ENCODE measurements at regions not wholly inside any gene's neighbourhood (a gene's known extent, or its start where the extent isn't known, plus 50 kb on each side); places are given as distances from the start of the nearest gene placed in this dataset.

DNA sequence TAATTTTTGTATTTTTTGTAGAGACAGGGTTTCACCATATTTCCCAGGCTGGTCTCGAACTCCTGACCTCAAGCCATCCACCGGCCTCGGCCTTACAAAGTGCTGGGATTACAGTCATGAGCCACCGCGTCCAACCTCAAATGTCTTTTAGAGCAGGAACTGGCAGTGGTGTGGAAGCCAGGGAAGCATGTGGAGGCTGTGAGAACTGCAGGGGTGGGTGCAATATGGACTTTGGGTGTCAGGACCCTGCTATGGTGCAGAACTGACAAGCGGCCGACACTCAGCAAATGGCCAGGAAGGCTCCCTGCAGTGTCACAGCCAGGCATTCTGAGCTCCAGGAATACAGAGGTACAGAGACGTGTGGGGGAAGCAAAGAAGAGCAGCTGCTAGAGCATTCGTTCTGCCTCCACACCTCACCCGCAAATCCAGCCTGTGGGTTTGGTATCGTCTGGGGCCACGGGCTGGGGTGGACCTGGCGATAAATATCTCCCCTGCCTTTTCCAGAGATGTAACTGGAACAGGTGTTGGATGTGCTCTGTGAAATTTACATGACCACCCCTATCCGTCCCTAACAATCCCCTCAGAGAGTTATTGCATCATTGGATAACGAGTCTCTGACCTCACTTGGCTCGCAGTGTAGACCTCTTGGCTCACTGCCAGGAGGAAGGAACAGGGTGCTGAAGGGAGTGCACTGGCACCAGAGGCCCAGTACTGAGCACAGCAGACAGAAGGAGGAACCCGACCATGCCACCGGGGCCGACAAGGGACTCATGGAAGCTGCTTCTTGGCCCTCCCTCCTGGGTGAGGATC lies 624.7 kb upstream of the B3GAT1 start:
- Histone ChIP-seq H3K4me3 (ENCODE audit: insufficient read depth, low read length) (no peak overlapping the region), H3K36me3 (ENCODE audit: insufficient read depth, low read length) (no peaks in the 10 kb centered on the region), H3K9me3 (ENCODE audit: low read depth, low read length) (no peaks in the 10 kb centered on the region), H3K4me1 (ENCODE audit: insufficient read depth, low read length) (no peaks in the 10 kb centered on the region), H3K79me2 (ENCODE audit: insufficient read depth, low read length) (no peaks in the 10 kb centered on the region), H2AFZ (ENCODE audit: low read length) (no peak overlapping the region), H4K20me1 (ENCODE audit: insufficient read depth, low read length) (no peaks in the 10 kb centered on the region), H3K27ac (ENCODE audit: low read depth, low read length) (no peak overlapping the region), H3K4me2 (ENCODE audit: insufficient read depth, low read length) (no peak overlapping the region), H3K27me3 (ENCODE audit: insufficient read depth, low read length) (no peaks in the 10 kb centered on the region)
- no peak for DNase-seq (ENCODE audit: insufficient read length, low spot score, missing footprints)
- TF ChIP-seq, protein P1, sequence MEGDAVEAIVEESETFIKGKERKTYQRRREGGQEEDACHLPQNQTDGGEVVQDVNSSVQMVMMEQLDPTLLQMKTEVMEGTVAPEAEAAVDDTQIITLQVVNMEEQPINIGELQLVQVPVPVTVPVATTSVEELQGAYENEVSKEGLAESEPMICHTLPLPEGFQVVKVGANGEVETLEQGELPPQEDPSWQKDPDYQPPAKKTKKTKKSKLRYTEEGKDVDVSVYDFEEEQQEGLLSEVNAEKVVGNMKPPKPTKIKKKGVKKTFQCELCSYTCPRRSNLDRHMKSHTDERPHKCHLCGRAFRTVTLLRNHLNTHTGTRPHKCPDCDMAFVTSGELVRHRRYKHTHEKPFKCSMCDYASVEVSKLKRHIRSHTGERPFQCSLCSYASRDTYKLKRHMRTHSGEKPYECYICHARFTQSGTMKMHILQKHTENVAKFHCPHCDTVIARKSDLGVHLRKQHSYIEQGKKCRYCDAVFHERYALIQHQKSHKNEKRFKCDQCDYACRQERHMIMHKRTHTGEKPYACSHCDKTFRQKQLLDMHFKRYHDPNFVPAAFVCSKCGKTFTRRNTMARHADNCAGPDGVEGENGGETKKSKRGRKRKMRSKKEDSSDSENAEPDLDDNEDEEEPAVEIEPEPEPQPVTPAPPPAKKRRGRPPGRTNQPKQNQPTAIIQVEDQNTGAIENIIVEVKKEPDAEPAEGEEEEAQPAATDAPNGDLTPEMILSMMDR (IDR thresholded peaks at IDR 0.05; ENCODE audit: extremely low read depth, low read depth, low read length), result no peak

DNA sequence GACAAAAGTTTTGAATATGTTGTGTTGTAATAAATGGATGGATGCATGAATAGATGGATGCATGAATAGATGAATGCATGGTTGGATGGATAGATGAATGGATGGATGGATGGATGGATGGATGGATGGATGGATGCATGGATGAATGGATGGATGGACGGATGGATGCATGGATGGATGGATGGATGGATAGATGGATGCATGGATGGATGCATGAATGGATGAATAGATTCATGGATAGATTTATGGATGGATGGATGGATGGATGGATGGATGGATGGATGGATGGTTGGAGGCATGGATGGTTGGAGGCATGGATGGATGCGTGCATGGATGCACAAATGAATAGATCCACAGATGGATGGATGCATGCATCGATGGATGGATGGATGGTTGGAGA lies 623.2 kb upstream of the B3GAT1 start:
- no peaks in the 10 kb centered on the region for H3K4me1 ChIP-seq (ENCODE audit: insufficient read depth, low read length)
- no peaks in the 10 kb centered on the region for H3K79me2 ChIP-seq (ENCODE audit: insufficient read depth, low read length)
- TF ChIP-seq, protein P1 (IDR thresholded peaks at IDR 0.05; ENCODE audit: extremely low read depth, low read depth, low read length), result no peak

DNA sequence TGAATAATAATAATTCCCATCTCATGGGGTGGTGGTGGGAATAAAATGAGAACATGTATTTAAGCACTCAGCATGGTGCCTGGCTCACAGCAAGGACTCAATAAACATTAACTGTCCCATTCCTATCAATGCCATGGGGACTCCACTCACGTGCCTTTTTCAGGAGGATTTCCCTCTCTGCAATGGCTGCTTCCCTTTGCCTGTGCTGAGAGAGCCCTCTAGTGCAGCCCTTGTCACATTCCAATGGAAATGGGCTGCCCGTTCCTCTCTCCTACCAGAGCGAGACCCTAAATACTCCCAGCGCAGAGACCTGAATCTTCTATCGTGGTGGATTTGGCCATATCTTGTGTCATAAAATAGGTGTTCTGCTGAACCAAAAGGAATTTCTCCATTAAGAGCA lies 621.5 kb upstream of the B3GAT1 start:
- H3K27me3 ChIP-seq (ENCODE audit: insufficient read depth, low read length), result no peaks in the 10 kb centered on the region
- H3K4me2 ChIP-seq (ENCODE audit: insufficient read depth, low read length), result no peak overlapping the region
- H3K36me3 ChIP-seq (ENCODE audit: insufficient read depth, low read length), result no peaks in the 10 kb centered on the region
- H3K4me1 ChIP-seq (ENCODE audit: insufficient read depth, low read length), result no peaks in the 10 kb centered on the region
- TF ChIP-seq, protein P1 (IDR thresholded peaks at IDR 0.05; ENCODE audit: extremely low read depth, low read depth, low read length), result peak; percentile 26
- H3K9me3 ChIP-seq (ENCODE audit: low read depth, low read length), result no peaks in the 10 kb centered on the region
- H3K27ac ChIP-seq (ENCODE audit: low read depth, low read length), result no peak overlapping the region
- H4K20me1 ChIP-seq (ENCODE audit: insufficient read depth, low read length), result no peaks in the 10 kb centered on the region
- H2AFZ ChIP-seq (ENCODE audit: low read length), result no peak overlapping the region
- H3K4me3 ChIP-seq (ENCODE audit: insufficient read depth, low read length), result no peak overlapping the region
- no peaks in the 10 kb centered on the region for H3K79me2 ChIP-seq (ENCODE audit: insufficient read depth, low read length)
- DNase-seq (ENCODE audit: insufficient read length, low spot score, missing footprints), result peak; percentile 82

More for the DNA sequence above, 623.2 kb upstream of the B3GAT1 start:
- DNase-seq (ENCODE audit: insufficient read length, low spot score, missing footprints), result no peak
- Histone ChIP-seq H3K9me3 (ENCODE audit: low read depth, low read length) (no peaks in the 10 kb centered on the region), H4K20me1 (ENCODE audit: insufficient read depth, low read length) (no peaks in the 10 kb centered on the region), H2AFZ (ENCODE audit: low read length) (no peak overlapping the region), H3K4me2 (ENCODE audit: insufficient read depth, low read length) (no peak overlapping the region), H3K36me3 (ENCODE audit: insufficient read depth, low read length) (no peaks in the 10 kb centered on the region), H3K4me3 (ENCODE audit: insufficient read depth, low read length) (no peak overlapping the region), H3K27ac (ENCODE audit: low read depth, low read length) (no peak overlapping the region), H3K27me3 (ENCODE audit: insufficient read depth, low read length) (no peaks in the 10 kb centered on the region)

DNA sequence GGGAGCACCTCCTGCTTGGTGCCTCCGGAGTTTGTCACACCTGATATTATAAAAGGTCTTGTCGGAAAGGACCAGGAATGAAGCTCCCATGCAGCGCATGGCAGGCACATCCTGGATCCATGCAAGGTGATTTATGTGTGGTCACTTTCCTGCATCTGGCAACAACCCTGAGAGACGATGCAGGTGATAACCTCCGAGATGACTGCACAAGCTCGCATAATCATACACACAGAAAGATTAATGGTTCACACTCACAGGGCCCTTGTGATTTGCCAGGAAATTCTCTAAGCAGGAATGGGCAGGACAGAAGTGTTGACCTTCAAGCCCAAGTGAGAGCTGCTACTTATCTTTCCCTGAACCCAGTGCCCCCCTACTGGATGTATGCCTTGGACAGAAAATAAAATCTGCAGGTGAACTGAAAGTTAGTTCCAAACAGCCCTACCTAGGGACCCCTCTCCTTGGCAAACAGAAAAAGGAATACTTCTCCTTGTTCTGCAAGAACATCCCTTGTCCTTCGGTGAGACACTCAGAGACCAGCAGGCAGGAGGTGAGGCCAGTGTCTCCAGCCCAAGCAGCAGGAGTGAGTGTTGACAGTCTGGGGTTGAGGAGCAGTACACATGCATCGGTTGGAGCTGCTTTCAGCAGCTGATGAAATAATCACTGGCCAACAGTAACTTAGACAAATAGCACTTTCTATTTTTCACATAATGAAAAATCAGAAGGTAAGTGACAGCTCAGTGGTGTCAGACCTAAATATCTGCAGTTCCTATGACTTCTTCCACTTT lies 619.4 kb upstream of the B3GAT1 start:
- H3K27ac ChIP-seq (ENCODE audit: low read depth, low read length), result no peak overlapping the region
- H4K20me1 ChIP-seq (ENCODE audit: insufficient read depth, low read length), result no peaks in the 10 kb centered on the region
- no peaks in the 10 kb centered on the region for H3K9me3 ChIP-seq (ENCODE audit: low read depth, low read length)
- no peak overlapping the region for H3K4me2 ChIP-seq (ENCODE audit: insufficient read depth, low read length)
- no peaks in the 10 kb centered on the region for H3K27me3 ChIP-seq (ENCODE audit: insufficient read depth, low read length)
- H3K4me1 ChIP-seq (ENCODE audit: insufficient read depth, low read length), result no peaks in the 10 kb centered on the region
- H3K4me3 ChIP-seq (ENCODE audit: insufficient read depth, low read length), result no peak overlapping the region
- H2AFZ ChIP-seq (ENCODE audit: low read length), result no peak overlapping the region
- no peaks in the 10 kb centered on the region for H3K79me2 ChIP-seq (ENCODE audit: insufficient read depth, low read length)
- H3K36me3 ChIP-seq (ENCODE audit: insufficient read depth, low read length), result no peaks in the 10 kb centered on the region
- TF ChIP-seq, protein P1 (IDR thresholded peaks at IDR 0.05; ENCODE audit: extremely low read depth, low read depth, low read length), result no peak
- DNase-seq (ENCODE audit: insufficient read length, low spot score, missing footprints), result no peak

Data from osteoblast (primary cell).